Activated CD4-positive, alpha-beta T cell treated with anti-CD3 and anti-CD28 coated beads for 36 hours (primary cell): ENCODE measurements at regions not wholly inside any gene's neighbourhood (a gene's known extent, or its start where the extent isn't known, plus 50 kb on each side); places are given as distances from the start of the nearest gene placed in this dataset.

Source experiments
- ATAC-seq: fragments of 200-7000 bp; cut with Tn5 transposase; one replicate; pipeline ENCODE4 v1.10.0; 2021; ENCODE audit warnings: mild to moderate bottlenecking, moderate library complexity
- CTCF ChIA-PET: fragments of 350-600 bp; sonication (Branson Sonifier 250); formaldehyde crosslinking; loops from one replicate; lab custom pipeline; 2021; ENCODE audit warnings: antibody characterized with exemption; lab: Charles Lee
- POLR2A ChIA-PET: fragments of 350-600 bp; sonication (Branson Sonifier 250); formaldehyde crosslinking; loops from one replicate; lab custom pipeline; 2021; ENCODE audit warnings: antibody characterized with exemption, inconsistent platforms; lab: Charles Lee
- DNase-seq: peaks from one replicate; pipeline ENCODE4 v3.0.0-alpha.2; 2020
- H3K27ac Mint-ChIP-seq: one replicate; pipeline ENCODE4 v1.8.0; 2021; ENCODE audit warnings: mixed read lengths
- H3K27me3 Mint-ChIP-seq: one replicate; pipeline ENCODE4 v1.8.0; 2021; ENCODE audit warnings: mixed read lengths
- H3K36me3 Mint-ChIP-seq: one replicate; pipeline ENCODE4 v1.8.0; 2021; ENCODE audit warnings: low read depth, mixed read lengths
- H3K4me1 Mint-ChIP-seq: one replicate; pipeline ENCODE4 v1.8.0; 2021; ENCODE audit warnings: mixed read lengths
- H3K4me3 Mint-ChIP-seq: one replicate; pipeline ENCODE4 v1.8.0; 2021; ENCODE audit warnings: mild to moderate bottlenecking, moderate library complexity, mixed read lengths
- H3K9me3 Mint-ChIP-seq: one replicate; pipeline ENCODE4 v1.8.0; 2021; ENCODE audit warnings: low read depth, mixed read lengths
- intact Hi-C, 2 experiments: fragments of 100-400 bp; cut with DNase I in 1 of 2; cut with micrococcal nuclease in 1 of 2; formaldehyde crosslinking; loops; one replicate each; pipeline versions ENCODE4 v1.14.2 to v1.15.1; 2022 to 2024; cut with DNase I, micrococcal nuclease

- no peak overlapping the region for H3K27ac Mint-ChIP-seq
- POLR2A ChIA-PET, result no interaction called here
- H3K36me3 Mint-ChIP-seq, result no peaks in the 10 kb centered on the region
- CTCF ChIA-PET, result interaction anchor here (1.3 kb wide), 1 partner anchor 18 kb away, joined by 4 read pairs; no protein-coding TSS in a partner anchor
- no peak for ATAC-seq
- intact Hi-C loops, result no loop called here
- no peaks in the 10 kb centered on the region for H3K9me3 Mint-ChIP-seq
- no peaks in the 10 kb centered on the region for H3K27me3 Mint-ChIP-seq
- H3K4me3 Mint-ChIP-seq, result no peak overlapping the region
- no peak for DNase-seq
- H3K4me1 Mint-ChIP-seq, result no peaks in the 10 kb centered on the region
Observed at GRCh38 chr18:45231617-45232016, 383.7 kb upstream of the SLC14A2 start.

GRCh38 chr18:45232061-45232460 is 383.2 kb upstream of the SLC14A2 start:
- intact Hi-C loops, result no loop called here
- H3K4me1 Mint-ChIP-seq, result no peaks in the 10 kb centered on the region
- CTCF ChIA-PET, result no interaction called here
- no peak overlapping the region for H3K27ac Mint-ChIP-seq
- H3K4me3 Mint-ChIP-seq, result no peak overlapping the region
- H3K9me3 Mint-ChIP-seq, result no peaks in the 10 kb centered on the region
- POLR2A ChIA-PET, result no interaction called here
- H3K27me3 Mint-ChIP-seq, result no peaks in the 10 kb centered on the region
- DNase-seq, result no peak
- H3K36me3 Mint-ChIP-seq, result no peaks in the 10 kb centered on the region
- ATAC-seq, result no peak

- Mint-ChIP-seq H3K27ac (no peak overlapping the region), H3K9me3 (no peaks in the 10 kb centered on the region), H3K4me1 (no peaks in the 10 kb centered on the region), H3K4me3 (no peak overlapping the region), H3K36me3 (no peaks in the 10 kb centered on the region), H3K27me3 (no peaks in the 10 kb centered on the region)
- ATAC-seq (no peak), DNase-seq (no peak)
- ChIA-PET CTCF (no interaction called here), POLR2A (no interaction called here)
- intact Hi-C loops, result no loop called here
Observed at GRCh38 chr18:45236676-45237075, 378.6 kb upstream of the SLC14A2 start.

- H3K27me3 Mint-ChIP-seq, result no peaks in the 10 kb centered on the region
- intact Hi-C loops, result no loop called here
- H3K27ac Mint-ChIP-seq, result no peak overlapping the region
- ChIA-PET CTCF (no interaction called here), POLR2A (no interaction called here)
- no peak for DNase-seq
- no peak for ATAC-seq
- no peak overlapping the region for H3K4me3 Mint-ChIP-seq
- H3K4me1 Mint-ChIP-seq, result no peaks in the 10 kb centered on the region
- H3K36me3 Mint-ChIP-seq, result no peaks in the 10 kb centered on the region
- H3K9me3 Mint-ChIP-seq, result no peaks in the 10 kb centered on the region
Observed at GRCh38 chr18:45237343-45238098, 377.8 kb upstream of the SLC14A2 start.

- H3K9me3 Mint-ChIP-seq, result no peaks in the 10 kb centered on the region
- H3K27me3 Mint-ChIP-seq, result no peaks in the 10 kb centered on the region
- CTCF ChIA-PET, result interaction anchor here (1.0 kb wide), 1 partner anchor 29 kb away, joined by 4 read pairs; no protein-coding TSS in a partner anchor
- intact Hi-C loops, result no loop called here
- no peaks in the 10 kb centered on the region for H3K4me1 Mint-ChIP-seq
- DNase-seq, result no peak
- H3K4me3 Mint-ChIP-seq, result no peak overlapping the region
- no peak for ATAC-seq
- no peaks in the 10 kb centered on the region for H3K36me3 Mint-ChIP-seq
- no peak overlapping the region for H3K27ac Mint-ChIP-seq
- POLR2A ChIA-PET, result no interaction called here
Observed at GRCh38 chr18:45241271-45241670, 374.0 kb upstream of the SLC14A2 start.

DNA sequence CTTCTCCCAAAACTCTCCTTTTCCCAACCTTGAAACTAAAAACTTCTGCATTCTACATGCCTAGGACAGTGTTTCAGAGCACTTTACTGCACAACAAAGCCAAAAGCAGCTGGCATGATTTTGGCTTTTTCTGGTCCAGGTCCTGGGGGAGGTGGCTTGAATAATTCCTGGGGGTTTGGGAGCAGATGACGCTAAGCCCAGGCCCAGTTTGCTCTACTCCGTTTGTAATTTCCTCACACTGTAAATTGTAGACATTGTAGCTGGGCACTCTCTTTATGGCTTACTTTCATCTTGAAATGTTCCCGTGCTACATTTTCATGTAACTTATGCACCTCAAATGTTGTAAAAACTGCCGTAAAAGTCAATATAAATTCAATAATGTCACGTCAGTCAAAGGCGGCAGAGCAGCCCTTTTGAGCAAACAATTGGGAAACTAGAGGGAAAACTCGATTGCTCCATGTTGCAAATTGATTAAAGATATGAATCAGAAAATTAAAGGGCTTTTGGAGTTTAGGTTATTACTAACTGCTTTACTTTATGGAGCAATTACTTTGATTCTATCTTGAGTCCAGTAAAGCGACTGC is 373.2 kb upstream of the SLC14A2 start:
- Mint-ChIP-seq H3K9me3 (no peaks in the 10 kb centered on the region), H3K4me1 (no peaks in the 10 kb centered on the region), H3K36me3 (no peaks in the 10 kb centered on the region), H3K27me3 (no peaks in the 10 kb centered on the region), H3K27ac (no peak overlapping the region), H3K4me3 (no peak overlapping the region)
- ChIA-PET CTCF (interaction anchor here (0.6 kb wide), 1 partner anchor 1129 kb away, joined by 3 read pairs; no protein-coding TSS in a partner anchor), POLR2A (no interaction called here)
- intact Hi-C loops, result no loop called here
- ATAC-seq (no peak), DNase-seq (no peak)

GRCh38 chr18:45243340-45244110 is 371.8 kb upstream of the SLC14A2 start:
- Mint-ChIP-seq H3K27me3 (peaks cover 1% of the 10 kb centered on the region), H3K9me3 (no peaks in the 10 kb centered on the region), H3K4me1 (no peaks in the 10 kb centered on the region), H3K36me3 (no peaks in the 10 kb centered on the region), H3K4me3 (no peak overlapping the region), H3K27ac (no peak overlapping the region)
- ATAC-seq (no peak), DNase-seq (no peak)
- intact Hi-C loops, result no loop called here
- POLR2A ChIA-PET, result no interaction called here
- CTCF ChIA-PET, result interaction anchor here (1.5 kb wide), 1 partner anchor 31 kb away, joined by 4 read pairs; no protein-coding TSS in a partner anchor

DNA sequence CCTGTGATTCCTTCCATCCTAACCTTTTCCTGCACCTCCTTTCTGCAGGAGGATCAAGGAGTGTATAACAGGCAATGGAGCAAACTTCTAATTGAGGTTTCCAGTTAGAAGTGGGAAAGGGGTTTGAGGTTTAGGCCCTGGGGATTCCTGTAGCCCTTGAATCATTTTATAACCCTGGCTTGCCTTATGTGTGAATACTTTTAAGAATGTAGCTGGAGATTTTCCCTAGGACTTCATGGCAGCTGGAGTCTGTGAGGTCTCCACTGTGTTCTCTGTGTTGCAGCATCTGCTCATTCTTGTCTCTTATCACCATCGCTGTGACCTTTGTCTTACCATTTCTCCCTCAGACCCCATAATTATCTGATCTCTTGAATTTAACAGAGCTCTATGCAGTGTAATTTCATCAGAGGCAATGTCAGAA is 370.2 kb upstream of the SLC14A2 start:
- Mint-ChIP-seq H3K27me3 (peaks cover 1% of the 10 kb centered on the region), H3K36me3 (no peaks in the 10 kb centered on the region), H3K9me3 (no peaks in the 10 kb centered on the region), H3K27ac (no peak overlapping the region), H3K4me1 (no peaks in the 10 kb centered on the region), H3K4me3 (no peak overlapping the region)
- DNase-seq (no peak), ATAC-seq (no peak)
- CTCF ChIA-PET, result interaction anchor here (0.7 kb wide), 1 partner anchor 32 kb away, joined by 3 read pairs; no protein-coding TSS in a partner anchor
- POLR2A ChIA-PET, result no interaction called here
- intact Hi-C loops, result no loop called here

GRCh38 chr18:45248240-45248903 is 366.9 kb upstream of the SLC14A2 start:
- intact Hi-C loops, result no loop called here
- CTCF ChIA-PET, result interaction anchor here (0.7 kb wide), 1 partner anchor 1507 kb away, joined by 4 read pairs; no protein-coding TSS in a partner anchor
- H3K27ac Mint-ChIP-seq, result no peak overlapping the region

DNA sequence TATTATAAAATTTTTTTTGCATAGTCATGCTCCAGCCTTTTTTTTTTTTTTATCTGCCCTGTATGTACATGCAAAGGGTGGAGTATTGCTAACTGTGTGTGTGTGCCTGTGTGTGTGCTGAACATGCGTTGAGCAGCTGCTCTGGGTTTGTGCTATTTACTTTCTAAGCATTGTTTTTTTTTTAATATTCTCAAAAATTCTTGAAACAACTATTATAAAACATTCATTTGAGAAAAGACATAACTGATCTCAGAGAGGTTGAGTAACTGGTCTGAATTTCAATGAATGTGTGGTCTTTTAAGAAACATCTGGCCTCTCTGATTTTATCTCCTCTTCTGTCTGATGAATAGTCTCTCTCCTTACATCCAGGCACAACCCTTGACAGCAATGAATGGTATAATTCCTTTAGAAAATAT is 366.0 kb upstream of the SLC14A2 start:
- peaks cover 4% of the 10 kb centered on the region for H3K27me3 Mint-ChIP-seq
- H3K36me3 Mint-ChIP-seq, result no peaks in the 10 kb centered on the region
- no peaks in the 10 kb centered on the region for H3K4me1 Mint-ChIP-seq
- ATAC-seq (no peak), DNase-seq (no peak)
- ChIA-PET CTCF (no interaction called here), POLR2A (no interaction called here)
- no peaks in the 10 kb centered on the region for H3K9me3 Mint-ChIP-seq
- H3K27ac Mint-ChIP-seq, result no peak overlapping the region
- intact Hi-C loops, result no loop called here
- no peak overlapping the region for H3K4me3 Mint-ChIP-seq

More at GRCh38 chr18:45248240-45248903, 366.9 kb upstream of the SLC14A2 start:
- POLR2A ChIA-PET, result no interaction called here
- no peak overlapping the region for H3K4me3 Mint-ChIP-seq
- H3K27me3 Mint-ChIP-seq, result peaks cover 4% of the 10 kb centered on the region
- no peaks in the 10 kb centered on the region for H3K9me3 Mint-ChIP-seq
- ATAC-seq (no peak), DNase-seq (no peak)
- H3K4me1 Mint-ChIP-seq, result no peaks in the 10 kb centered on the region
- H3K36me3 Mint-ChIP-seq, result no peaks in the 10 kb centered on the region

DNA sequence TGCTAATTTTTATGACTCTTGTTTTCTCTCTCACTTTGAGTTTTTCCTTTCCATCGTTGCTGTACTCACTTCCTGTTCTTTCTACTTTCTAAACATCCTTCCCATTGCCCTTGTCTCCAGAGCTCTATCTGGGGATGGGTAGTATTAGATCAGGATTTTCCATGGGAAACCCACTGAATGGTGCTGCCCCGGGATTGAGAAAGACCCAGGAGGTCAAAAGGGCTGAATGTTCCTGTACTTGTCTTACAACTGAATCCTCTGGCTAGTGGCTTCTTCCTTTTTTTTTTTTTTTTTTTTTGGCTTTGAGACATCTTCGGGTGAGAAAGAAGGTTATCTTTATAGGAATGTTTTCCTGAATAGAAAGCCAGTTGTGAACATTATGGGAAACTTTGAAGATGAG is 364.8 kb upstream of the SLC14A2 start:
- Mint-ChIP-seq H3K27me3 (peaks cover 4% of the 10 kb centered on the region), H3K36me3 (no peaks in the 10 kb centered on the region), H3K9me3 (no peaks in the 10 kb centered on the region), H3K4me1 (no peaks in the 10 kb centered on the region), H3K27ac (no peak overlapping the region), H3K4me3 (no peak overlapping the region)
- intact Hi-C loops, result no loop called here
- CTCF ChIA-PET, result no interaction called here
- POLR2A ChIA-PET, result no interaction called here
- no peak for ATAC-seq
- DNase-seq, result no peak
